ENCODE measurements at regions not wholly inside any gene's neighbourhood (a gene's known extent, or its start where the extent isn't known, plus 50 kb on each side); places are given as distances from the start of the nearest gene placed in this dataset.

GRCh38 chr2:126345691-126346090, 310.3 kb upstream of the GYPC start:
- H3K4me1 ChIP-seq (ENCODE audit: control insufficient read depth, insufficient read depth, low read length): no peaks in the 10 kb centered on the region
- no peak overlapping the region for H3K9ac ChIP-seq (ENCODE audit: control insufficient read depth, insufficient read depth, low read length)
- intact Hi-C loops (cut with micrococcal nuclease; ENCODE audit: unreplicated experiment): no loop called here
- SMC1A ChIA-PET (ENCODE audit: uncharacterized antibody, unreplicated experiment): no interaction called here
- WGBS (ENCODE audit: insufficient coverage, insufficient replicate concordance, low lambda C conversion rate, missing lambda C conversion rate): 18% methylated on average over 1 of the region's 1 CpG
- no peaks in the 10 kb centered on the region for H3K27me3 ChIP-seq (replicated peaks in 1 of 2; ENCODE audit: control insufficient read depth in 2 of 2, insufficient read depth in 2 of 2, low read length in 1 of 2)
- no peak for FAIRE-seq
- in situ Hi-C loops (cut with MboI): no loop called here
- no peak for DNase-seq (ENCODE audit: low read depth, low spot score)
- BruUV-seq (replicated peaks): no TSS peak
- no peaks in the 10 kb centered on the region for H3K79me2 ChIP-seq (ENCODE audit: control insufficient read depth, insufficient read depth, low read length)
- CTCF ChIA-PET: no interaction called here
- no peaks in the 10 kb centered on the region for H3K9me3 ChIP-seq (replicated peaks; ENCODE audit: control insufficient read depth, insufficient read depth, low read length)
- no peak overlapping the region for H3K4me2 ChIP-seq (ENCODE audit: control insufficient read depth, insufficient read depth)
- H2AFZ ChIP-seq (ENCODE audit: control insufficient read depth, low read depth, low read length): no peak overlapping the region
- H3K27ac ChIP-seq (ENCODE audit: control insufficient read depth, insufficient read depth): no peak overlapping the region
- no peak for TF ChIP-seq ETV6 (conservative IDR thresholded peaks at IDR 0.05 in 1 of 2, IDR thresholded peaks at IDR 0.05 in 1 of 2; ENCODE audit: borderline replicate concordance in 1 of 2, low read depth in 1 of 2)
- TF ChIP-seq POLR2A (IDR thresholded peaks at IDR 0.05; ENCODE audit: low read depth, low read length): no peak
- no peak for TF ChIP-seq ZNF622 (IDR thresholded peaks at IDR 0.05)
- TF ChIP-seq CEBPB (IDR thresholded peaks at IDR 0.05; ENCODE audit: borderline replicate concordance in 1 of 2, low read depth in 2 of 2, low read length in 2 of 2): no peak
- TF ChIP-seq BCL3 (IDR thresholded peaks at IDR 0.05; ENCODE audit: borderline replicate concordance, insufficient read depth, low read depth, low read length, poor library complexity, severe bottlenecking): no peak
- no peak for TF ChIP-seq CBX3 (IDR thresholded peaks at IDR 0.05; ENCODE audit: borderline replicate concordance, low read depth)
- no peak for TF ChIP-seq RCOR1 (conservative IDR thresholded peaks at IDR 0.05; ENCODE audit: low read depth, low read length)
- TF ChIP-seq BMI1 (IDR thresholded peaks at IDR 0.05; ENCODE audit: borderline replicate concordance): no peak
- no peak for TF ChIP-seq RAD21 (IDR thresholded peaks at IDR 0.05; ENCODE audit: insufficient read depth, low read depth, low read length)
- TF ChIP-seq ELK1 (IDR thresholded peaks at IDR 0.05; ENCODE audit: low read depth, low read length): no peak
- no peak for TF ChIP-seq RBBP5 (conservative IDR thresholded peaks at IDR 0.05)
- TF ChIP-seq, protein P1, sequence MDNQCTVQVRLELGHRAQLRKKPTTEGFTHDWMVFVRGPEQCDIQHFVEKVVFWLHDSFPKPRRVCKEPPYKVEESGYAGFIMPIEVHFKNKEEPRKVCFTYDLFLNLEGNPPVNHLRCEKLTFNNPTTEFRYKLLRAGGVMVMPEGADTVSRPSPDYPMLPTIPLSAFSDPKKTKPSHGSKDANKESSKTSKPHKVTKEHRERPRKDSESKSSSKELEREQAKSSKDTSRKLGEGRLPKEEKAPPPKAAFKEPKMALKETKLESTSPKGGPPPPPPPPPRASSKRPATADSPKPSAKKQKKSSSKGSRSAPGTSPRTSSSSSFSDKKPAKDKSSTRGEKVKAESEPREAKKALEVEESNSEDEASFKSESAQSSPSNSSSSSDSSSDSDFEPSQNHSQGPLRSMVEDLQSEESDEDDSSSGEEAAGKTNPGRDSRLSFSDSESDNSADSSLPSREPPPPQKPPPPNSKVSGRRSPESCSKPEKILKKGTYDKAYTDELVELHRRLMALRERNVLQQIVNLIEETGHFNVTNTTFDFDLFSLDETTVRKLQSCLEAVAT (IDR thresholded peaks at IDR 0.05): no peak
- TF ChIP-seq ZNF384 (IDR thresholded peaks at IDR 0.05; ENCODE audit: borderline replicate concordance, low read depth, low read length): no peak
- TF ChIP-seq TCF3 (IDR thresholded peaks at IDR 0.05; ENCODE audit: borderline replicate concordance, insufficient read depth, low read depth, low read length): no peak
- no peak for TF ChIP-seq GABPA (IDR thresholded peaks at IDR 0.05; ENCODE audit: low read depth)
- no peak for TF ChIP-seq YBX1 (IDR thresholded peaks at IDR 0.05)
- TF ChIP-seq EZH2 (IDR thresholded peaks at IDR 0.05; ENCODE audit: borderline replicate concordance, control insufficient read depth, low read depth, low read length): no peak
- no peak for TF ChIP-seq SP1 (IDR thresholded peaks at IDR 0.05; ENCODE audit: low read depth, low read length)
- no peaks in the 10 kb centered on the region for H3K36me3 ChIP-seq (ENCODE audit: control insufficient read depth in 2 of 2, insufficient read depth in 2 of 2, low read length in 1 of 2)
- no peak overlapping the region for H3K4me3 ChIP-seq
- POLR2A ChIA-PET: no interaction called here
- RAD21 ChIA-PET (ENCODE audit: unreplicated experiment): no interaction called here
- no peak for ATAC-seq
- no peaks in the 10 kb centered on the region for H4K20me1 ChIP-seq (ENCODE audit: control insufficient read depth, insufficient read depth)

Measured in GM12878 (cell line).